NCI-H146 (cell line): ENCODE measurements at regions not wholly inside any gene's neighbourhood (a gene's known extent, or its start where the extent isn't known, plus 50 kb on each side); places are given as distances from the start of the nearest gene placed in this dataset.
A peak's percentile ranks its signal among the peaks of the same experiment; 100 is the strongest.
"Not testable (repeated sequence)": the region's sequence is repeated elsewhere in the genome, so short reads cannot be mapped to it uniquely, and the experiment has no call there.

Source experiments
- DNase-seq: peaks from one replicate; lab custom pipeline; 2025; lab: John Stamatoyannopoulos, UW

DNA sequence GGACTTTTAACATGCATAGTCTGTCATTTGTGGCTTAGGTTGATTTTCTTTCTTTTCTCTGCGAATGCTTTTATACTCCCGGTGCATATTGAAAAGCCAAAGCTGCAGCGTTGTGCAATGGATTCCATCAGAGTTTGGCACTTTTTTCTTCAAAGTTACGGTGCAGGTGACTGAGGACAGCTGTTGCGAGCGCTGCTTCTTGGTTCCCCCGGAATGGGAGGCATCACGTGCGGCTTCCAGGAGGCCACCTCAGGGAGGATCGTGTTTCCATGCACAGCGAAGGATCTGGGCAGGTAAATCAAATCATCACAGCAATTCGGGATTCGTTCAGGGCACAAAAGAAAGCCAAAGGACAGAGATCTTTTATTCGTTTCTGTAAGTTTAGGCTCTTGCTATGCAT, 109.6 kb upstream of the ALKAL2 start:
- DNase-seq: no peak

DNA sequence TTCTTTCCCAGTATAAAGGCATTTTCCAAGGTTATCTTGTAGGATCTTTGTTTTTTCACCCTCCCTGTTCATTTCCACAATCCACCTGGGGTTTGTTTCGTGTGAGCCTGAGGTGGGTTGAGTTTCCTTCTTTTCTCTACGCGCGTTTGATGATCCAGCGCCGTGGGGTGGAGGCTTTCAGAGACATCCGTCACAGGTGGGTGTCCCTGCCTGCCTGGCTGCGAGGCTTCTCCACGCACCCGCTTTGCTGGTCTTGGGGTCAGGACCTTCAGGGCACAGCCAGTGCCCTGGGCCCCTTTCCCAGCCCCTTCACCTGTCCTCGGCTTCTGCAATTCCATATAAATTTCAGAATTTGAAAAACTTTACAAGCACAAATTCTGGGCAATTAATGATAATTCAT, 109.0 kb upstream of the ALKAL2 start:
- no peak for DNase-seq

DNA sequence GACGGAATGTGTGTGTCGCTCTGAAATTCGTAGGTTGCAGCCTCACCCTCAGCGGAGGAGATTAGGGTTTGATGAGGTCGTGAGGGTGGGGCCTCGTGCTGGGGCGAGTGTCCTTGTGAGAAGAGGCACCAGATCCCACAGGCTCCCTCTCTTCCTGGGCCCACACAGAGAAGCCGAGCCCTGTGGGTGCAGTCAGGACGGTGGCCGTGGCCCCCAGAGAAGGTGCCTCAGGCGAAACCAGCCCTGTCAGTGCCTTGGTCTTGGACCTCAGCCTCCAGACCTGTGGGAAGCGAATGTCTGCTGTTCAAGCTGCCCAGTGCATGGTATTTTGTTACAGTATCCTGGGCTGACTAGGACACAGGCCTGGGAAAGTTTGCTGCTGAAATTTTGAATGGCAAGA, 108.0 kb upstream of the ALKAL2 start:
- no peak for DNase-seq

DNA sequence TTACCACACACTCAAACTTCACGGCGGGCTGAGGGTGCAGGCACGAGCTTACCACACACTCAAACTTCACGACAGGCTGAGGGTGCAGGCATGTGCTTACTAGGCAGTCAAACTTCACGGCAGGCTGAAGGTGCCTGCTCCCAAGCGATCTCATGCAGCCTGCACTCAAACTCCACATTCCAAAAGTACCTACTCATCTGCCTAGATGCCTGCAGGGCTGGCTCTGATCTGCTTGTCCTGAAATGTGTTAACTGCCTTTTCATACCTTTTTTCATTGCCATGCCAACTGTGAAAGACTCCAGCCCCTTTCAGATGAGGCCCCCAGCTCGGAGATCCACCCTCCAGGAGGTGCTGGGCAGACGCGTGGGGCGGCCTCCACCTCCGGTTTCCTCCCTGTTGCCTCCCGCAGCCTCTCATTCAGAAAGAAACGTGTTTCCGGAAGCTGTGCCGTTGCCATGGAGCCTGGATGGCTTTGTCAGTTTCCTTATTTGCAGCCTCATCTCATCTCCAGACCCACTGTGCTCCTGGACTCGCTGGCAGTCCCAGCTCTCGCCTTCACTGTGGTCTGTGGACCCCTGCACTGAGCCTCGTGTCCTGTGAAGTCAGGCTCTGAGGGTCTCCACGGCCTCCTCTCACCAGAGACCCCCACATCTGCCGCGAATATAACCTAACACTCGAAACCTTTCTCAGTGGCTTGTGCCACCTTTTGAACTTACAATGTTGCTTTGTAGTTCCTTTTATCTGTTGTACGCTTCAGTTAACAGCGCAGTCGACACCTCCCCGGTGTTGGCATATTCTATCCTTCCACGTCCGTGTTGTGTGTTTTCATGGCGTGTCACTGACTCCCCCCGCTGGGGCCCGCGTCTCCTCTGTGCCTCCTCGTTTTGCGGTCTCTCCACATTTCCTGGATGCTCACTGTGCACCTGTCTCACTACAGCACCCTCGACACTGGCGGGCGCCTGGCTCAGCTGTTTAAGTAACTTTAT, 106.1 kb upstream of the ALKAL2 start:
- DNase-seq: peak; percentile 59

DNA sequence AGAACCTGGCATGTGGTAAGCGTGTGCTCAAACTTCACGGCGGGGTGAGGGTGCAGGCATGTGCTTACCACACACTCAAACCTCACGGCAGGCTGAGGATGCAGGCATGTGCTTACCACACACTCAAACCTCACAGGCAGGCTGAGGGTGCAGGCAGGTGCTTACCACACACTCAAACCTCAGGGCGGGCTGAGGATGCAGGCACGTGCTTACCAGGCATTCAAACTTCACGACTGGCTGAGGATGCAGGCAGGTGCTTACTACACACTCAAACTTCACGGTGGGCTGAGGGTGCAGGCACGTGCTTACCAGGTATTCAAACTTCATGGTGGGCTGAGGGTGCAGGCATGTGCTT, 105.0 kb upstream of the ALKAL2 start:
- no peak for DNase-seq

DNA sequence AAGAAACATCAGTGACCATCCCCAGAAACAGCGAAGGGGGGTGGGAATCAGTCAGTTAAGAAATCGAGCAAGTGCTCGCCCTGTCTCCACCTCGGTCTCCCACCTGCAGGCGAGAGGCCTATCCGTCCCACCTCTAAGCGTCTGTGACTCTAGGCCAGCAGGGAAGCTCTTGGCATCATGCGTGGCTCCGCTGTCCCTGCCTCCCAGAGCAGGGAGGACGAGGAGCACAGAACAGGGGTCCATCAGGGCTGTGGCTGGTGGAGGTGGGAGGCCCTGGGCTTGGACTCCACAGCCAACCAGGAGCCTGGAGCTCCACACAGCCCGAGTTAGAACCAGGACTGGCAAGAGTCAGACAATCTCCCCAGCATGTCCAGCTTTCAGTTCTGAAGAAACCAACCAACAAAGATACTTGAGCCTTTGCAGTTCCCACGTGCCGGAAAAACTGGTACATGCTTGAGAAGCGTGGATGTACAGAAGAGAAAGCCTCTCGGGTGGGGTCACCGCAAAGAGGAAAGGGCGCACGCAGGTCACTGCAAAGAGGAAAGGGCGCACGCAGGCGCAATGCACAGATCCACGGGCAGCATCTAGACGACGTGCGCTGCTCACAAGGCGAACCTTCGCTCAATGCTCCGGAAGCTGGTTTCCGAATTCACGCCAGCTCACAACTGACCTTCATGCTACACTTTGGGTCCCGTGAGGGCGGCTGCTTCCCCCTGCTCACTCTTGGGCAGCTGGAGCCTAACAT, 104.5 kb upstream of the ALKAL2 start:
- DNase-seq: no peak

DNA sequence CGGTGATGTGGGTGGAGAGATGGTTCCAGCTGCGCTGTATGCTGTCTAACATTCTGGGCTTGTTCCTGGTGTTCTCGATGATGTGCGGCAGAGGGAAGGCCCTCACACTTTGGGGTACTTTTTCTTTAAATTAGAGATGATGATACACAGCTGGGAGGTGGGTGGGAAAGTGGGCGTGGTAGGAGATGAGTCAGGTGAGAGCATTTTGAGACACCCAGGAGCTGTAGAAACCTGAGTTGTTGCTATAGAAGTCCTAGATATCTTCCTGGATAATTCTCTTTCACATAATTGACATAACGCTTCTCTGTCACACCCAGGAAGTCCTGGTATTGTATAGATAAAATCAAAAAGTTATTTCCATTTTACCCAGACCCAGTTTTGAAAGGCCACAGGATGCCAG, 103.8 kb upstream of the ALKAL2 start:
- no peak for DNase-seq

DNA sequence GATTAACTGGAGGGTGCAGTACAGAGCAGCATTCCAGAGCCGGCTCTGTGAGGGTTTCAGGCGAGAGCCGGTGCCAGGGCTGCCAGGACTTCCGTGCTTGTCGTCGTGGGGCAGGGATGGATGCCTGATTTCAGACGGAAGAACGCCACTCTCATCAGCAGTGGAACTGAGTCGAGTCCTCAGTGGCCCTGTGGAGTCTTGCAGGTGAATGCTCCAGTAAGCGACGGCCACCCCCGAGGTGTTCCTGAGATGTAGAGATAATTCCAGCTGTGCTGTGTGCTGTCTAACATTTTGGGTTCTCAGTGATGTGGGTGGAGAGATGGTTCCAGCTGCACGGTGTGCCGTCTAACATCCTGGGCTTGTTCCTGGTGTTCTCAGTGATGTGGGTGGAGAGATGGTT, 103.1 kb upstream of the ALKAL2 start:
- no peak for DNase-seq

DNA sequence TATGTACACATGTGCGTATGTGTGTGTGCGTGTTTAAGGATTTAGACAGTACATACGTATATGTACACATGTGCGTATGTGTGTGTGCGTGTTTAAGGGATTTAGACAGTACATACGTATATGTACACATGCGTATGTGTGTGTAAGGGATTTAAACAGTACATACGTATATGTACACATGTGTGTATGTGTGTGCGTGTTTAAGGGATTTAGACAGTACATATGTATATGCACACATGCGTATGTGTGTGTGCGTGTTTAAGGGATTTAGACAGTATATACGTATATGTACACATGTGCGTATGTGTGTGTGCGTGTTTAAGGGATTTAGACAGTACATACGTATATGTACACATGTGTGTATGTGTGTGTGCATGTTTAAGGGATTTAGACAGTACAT, 102.1 kb upstream of the ALKAL2 start:
- DNase-seq: not testable (repeated sequence)

DNA sequence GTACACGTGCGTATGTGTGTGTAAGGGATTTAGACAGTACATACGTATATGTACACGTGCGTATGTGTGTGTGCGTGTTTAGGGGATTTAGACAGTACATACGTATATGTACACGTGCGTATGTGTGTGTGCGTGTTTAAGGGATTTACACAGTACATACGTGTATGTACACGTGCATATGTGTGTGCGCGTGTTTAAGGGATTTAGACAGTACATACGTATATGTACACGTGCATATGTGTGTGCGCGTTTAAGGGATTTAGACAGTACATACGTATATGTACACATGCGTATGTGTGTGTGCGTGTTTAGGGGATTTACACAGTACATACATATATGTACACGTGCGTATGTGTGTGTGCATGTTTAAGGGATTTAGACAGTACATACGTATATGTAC, 100.9 kb upstream of the ALKAL2 start:
- not testable (repeated sequence) for DNase-seq

DNA sequence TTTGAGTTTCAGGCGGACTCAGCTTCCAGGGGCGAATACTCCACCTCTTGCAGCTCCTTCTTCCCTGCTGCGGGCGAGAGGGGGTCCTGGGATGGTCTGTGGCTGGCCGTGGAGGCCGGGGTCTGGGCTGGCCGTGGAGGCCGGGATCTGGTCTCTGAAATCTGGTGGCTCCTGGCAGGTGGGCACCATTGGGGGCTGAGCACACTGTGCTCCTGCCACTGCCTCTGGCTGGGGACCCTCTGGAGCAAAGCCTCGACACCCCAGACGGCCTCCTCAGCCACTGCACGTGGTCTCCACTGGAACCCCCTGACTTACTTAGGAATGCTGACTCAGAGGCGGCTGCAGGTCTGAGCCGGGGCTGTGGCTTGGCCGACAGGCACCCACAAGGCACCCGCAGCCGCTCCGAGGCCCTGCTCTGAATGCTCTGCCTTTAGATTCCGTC, 100.1 kb upstream of the ALKAL2 start:
- DNase-seq: no peak

DNA sequence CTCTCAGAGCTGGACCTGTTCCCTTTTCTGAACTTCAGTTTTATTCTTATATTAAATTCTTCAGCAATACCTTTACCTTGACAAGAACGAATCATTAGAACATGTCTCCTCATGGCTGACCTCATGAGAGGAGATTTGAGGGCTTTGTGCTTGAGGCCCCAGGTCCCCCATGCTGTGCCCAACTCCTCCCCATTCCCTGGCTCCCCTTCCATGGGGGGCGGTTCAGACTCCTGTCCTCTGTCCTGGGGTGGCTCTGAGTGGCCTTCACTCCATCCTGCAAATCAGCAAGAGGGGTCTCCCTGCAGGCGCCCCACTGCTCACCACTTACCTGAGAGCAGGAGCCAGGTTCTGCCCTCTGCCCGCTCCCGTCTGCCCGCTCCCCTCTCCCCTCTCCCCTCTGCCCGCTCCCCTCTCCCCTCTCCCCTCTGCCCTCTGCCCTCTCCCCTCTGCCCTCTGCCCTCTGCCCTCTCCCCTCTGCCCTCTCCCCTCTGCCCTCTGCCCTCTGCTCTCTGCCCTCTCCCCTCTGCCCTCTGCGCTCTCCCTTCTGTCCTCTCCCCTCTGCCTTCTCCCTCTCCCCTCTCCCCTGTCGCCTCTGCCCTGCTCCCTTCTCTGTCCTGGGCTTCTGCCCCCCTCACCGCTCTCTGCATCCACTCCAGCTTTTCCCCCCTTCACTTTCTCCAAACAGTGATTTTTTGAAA, 98.7 kb upstream of the ALKAL2 start:
- DNase-seq: no peak

DNA sequence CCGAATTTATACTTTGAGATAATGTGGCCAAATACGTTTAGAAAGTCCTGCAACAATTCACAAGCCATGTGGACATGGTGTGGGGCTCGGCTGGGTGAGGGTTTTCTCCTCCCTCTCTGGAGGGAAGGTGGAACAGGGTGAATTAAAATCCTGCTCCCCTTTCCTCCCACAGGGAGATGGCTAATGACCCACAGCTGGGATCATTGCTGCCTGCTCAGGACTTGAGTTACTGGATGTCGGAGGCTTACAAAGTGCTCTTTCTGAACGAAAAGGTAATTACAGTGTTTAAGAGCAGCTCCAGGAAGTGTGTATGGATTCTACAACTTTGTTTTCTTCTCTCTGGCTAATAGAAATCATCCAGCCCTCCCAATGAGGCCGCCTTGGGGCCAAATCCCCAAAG, 97.9 kb upstream of the ALKAL2 start:
- no peak for DNase-seq

DNA sequence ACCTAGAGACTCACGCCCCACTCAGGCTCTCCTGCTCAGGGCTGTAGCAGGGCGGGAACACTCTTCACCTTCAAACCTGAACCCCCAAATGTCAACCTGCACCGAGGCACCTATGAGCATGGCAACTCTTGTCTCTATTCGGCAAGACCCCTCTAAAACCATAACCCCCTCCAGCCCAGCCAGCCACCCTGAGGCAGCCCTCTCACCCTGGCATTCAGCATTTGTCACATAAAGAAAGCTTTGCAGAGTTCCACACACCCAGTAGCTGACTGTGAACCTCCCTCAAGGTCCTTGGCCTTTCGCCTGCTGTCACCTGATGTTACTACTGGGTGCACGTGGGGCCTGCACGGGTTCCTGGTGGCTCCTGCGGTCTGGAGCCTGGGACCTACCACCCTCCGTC, 97.2 kb upstream of the ALKAL2 start:
- DNase-seq: no peak

DNA sequence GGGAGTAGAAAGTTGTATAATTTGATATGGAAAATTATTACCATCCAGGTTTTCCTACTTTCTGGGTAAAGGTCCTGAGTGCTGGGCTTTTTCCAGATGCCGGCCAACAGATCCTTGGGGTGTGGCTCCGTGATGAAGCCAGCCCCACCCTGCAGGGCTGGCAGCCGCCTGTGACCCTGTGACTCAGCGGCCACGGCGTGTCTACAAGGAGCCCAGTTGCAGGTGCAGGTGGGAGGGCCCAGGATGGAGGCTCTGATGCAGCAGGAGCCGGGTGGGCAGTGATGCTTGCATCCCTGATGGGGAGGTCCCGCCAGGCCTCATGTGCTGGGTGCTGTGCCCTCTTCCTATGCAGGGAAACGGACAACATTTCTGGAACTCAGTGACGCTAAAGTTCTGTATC, 96.0 kb upstream of the ALKAL2 start:
- no peak for DNase-seq

DNA sequence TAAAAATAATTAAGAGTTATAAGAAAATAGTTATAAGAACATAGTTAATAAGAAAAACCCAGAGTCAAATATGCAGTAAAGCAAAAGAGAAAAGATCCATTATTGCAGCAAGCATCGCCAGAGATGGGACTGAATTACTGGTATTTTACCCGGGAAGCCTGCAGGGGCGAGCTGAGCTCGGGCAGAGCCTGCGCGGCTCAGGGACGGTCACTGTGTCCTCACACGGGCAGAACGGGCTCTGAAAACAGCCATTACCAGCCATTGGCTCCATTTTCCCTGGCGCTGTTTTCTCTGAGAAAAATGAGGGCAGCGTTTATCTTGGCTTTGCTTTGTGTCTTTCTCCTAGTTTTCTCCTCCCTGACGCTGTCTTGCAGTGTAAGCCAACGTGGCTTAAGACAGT, 95.3 kb upstream of the ALKAL2 start:
- DNase-seq: no peak

DNA sequence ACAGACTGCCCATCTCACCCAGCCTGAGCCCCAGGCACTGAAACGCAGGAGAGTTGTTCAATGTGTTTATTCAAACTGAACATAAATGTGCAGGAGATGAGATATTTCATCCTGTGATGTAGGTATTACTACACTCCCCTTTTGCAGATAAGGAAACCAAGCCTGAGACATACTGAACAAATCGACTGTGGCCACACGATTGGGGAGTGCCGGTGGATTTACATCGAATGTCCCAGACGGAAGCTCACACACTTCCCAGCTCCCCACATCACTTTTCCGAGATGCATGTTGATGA, 94.8 kb upstream of the ALKAL2 start:
- no peak for DNase-seq

DNA sequence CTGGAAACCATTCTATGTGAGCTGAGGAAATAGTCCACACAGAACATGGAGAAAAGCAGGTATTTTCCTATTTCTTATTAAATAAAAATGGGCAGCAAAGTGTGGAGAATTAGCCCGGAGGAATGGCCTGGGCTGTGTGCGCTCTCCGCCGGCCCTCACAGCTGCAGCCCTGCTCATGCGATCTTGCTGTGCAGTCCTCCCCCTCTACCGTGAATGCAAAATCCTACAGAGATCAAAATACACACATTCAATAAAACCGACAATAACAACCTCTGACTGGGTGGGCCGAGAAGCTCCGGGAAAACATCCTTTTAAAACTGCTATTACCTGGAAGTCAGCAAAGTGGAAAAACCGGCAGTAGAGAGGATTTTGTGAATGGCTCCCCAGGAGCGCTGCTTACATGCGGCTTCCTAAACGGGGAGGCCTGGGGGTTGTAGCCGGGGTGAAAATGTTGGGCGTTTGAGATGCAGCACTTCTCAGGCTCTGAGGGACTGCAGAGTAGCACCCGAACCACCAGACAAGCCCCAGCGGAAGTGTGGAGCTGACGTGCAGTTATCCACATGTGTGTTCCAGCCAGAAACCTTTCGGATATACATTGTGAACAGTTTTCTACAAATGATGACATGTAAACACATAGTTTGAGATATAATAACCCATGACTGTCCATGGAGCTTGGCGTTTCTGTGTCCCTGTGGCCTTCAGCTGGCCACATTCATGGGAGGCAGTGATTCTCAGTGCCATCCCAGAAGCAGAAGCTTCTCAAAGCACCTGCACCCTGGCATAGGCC, 94.2 kb upstream of the ALKAL2 start:
- DNase-seq: no peak

DNA sequence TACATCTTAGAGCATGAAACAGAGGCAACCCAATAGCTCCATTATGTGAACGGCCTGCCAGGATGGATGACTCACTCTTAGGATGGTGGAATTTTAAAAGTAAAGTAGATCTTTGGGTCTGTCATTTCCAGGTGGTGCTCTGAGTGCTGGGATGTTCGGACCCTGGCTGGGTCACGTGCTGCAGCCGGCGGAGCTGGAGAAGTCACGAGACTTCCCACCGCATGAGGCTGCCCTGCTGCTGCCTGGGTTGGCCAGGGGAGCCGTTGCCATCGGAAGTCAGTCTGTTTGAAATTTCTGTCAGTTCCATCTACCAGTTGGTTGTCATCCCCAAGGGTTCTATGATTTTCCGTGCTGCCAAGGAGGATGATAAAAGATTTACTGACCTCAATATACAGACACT, 93.3 kb upstream of the ALKAL2 start:
- DNase-seq: no peak

DNA sequence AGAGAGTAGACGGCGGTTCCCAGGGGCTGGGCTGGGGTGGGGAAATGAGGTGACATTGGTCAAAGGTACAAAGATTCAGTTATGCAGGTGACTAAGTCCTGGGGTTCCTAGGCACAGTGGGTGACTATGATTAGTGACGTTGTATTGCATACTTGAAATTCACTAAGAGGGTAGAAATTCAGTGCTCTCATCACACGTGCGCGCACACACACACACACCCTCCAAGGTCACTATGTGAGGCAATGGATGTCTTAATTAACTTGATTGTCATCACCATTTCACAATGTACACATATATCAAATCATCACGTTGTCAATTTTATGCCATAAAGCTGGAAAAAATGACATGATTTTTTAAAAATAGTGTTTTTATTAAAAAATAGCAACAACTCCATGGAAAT, 92.9 kb upstream of the ALKAL2 start:
- DNase-seq: no peak

DNA sequence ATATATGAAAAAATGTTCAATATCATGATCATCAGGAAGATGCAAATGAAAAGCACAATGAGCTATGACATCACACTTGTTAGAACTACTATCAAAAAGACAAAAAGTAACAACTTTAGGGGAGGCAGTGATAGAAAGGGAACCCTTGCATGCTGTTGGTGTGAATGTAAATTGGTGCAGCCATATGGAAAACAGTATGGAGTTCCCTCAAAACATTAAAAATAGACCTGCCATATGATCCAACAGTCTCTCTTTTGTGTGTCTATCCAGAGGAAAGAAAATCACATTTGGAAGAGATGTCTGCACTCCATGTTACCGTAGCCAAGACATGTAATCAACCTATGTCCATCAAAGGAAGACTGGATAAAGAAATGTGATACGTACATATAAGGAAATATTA, 92.3 kb upstream of the ALKAL2 start:
- DNase-seq: no peak

DNA sequence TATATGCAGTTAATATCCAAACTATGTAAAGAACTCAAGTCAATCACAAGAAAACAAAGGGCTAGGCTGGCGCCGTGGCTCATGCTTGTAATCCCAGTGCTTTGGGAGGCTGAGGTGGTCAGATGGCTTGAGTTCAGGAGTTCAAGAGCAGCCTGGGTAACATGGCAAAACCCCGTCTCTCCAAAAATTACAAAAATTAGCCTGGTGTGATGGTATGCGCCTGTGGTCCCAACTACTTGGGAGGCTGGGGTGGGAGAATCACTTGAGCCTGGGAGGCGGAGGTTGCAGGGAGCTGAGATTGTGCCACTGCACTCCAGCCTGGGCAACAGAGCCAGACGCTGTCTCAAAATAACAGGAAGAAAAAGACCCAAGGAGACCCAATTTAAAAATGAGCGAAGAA, 91.9 kb upstream of the ALKAL2 start:
- DNase-seq: no peak
